ENCODE measurements at regions not wholly inside any gene's neighbourhood (a gene's known extent, or its start where the extent isn't known, plus 50 kb on each side); places are given as distances from the start of the nearest gene placed in this dataset.

GRCh38 chr16:66134875-66135274, 231.6 kb upstream of the CDH5 start:
- TF ChIP-seq POLR2A (IDR thresholded peaks at IDR 0.05) (no peak), CTCF (IDR thresholded peaks at IDR 0.05) (no peak)
